PFSK-1 (cell line): ENCODE measurements at regions not wholly inside any gene's neighbourhood (a gene's known extent, or its start where the extent isn't known, plus 50 kb on each side); places are given as distances from the start of the nearest gene placed in this dataset.

Experiments used
- FOXP2 ChIP-seq: optimal IDR thresholded peaks from 2 replicates; pipeline ENCODE3; 2011; ENCODE audit warnings: borderline replicate concordance, control low read depth, inconsistent platforms; ENCODE audit not compliant: insufficient read depth; ENCODE audit errors: extremely low read length, extremely low read depth
- POLR2AphosphoS5 ChIP-seq: IDR thresholded peaks from 2 replicates; pipeline ENCODE4 v1.6.1; 2012; ENCODE audit warnings: low read depth, mild to moderate bottlenecking, control low read depth, low read length, moderate library complexity
- REST ChIP-seq, 2 experiments: IDR thresholded peaks; 2 replicates each; pipeline versions ENCODE4 v1.6.1 to v1.8.0; 2011 to 2012; ENCODE audit warnings: low read depth in 2 of 2, low read length in 2 of 2, control low read depth in 1 of 2, inconsistent platforms in 1 of 2, mild to moderate bottlenecking in 1 of 2, moderate library complexity in 1 of 2; ENCODE audit not compliant: insufficient read depth in 1 of 2
- SIN3A ChIP-seq: IDR thresholded peaks from 2 replicates; pipeline ENCODE4 v1.6.1; 2012; ENCODE audit warnings: mild to moderate bottlenecking, low read length, moderate library complexity, borderline replicate concordance; ENCODE audit not compliant: insufficient read depth
- TAF1 ChIP-seq: IDR thresholded peaks from 2 replicates; pipeline ENCODE4 v1.6.1; 2012; ENCODE audit warnings: low read length, control low read depth, borderline replicate concordance; ENCODE audit not compliant: insufficient read depth

- TF ChIP-seq POLR2AphosphoS5 (no peak), SIN3A (no peak), FOXP2 (no peak), TAF1 (no peak), REST (IDR thresholded peaks at IDR 0.05; ENCODE audit: insufficient read depth in 1 of 2, low read depth in 2 of 2, low read length in 2 of 2) (no peak)
These were observed 673.2 kb downstream of the CDH18 start for GRCh38 chr5:19314840-19315239.

DNA sequence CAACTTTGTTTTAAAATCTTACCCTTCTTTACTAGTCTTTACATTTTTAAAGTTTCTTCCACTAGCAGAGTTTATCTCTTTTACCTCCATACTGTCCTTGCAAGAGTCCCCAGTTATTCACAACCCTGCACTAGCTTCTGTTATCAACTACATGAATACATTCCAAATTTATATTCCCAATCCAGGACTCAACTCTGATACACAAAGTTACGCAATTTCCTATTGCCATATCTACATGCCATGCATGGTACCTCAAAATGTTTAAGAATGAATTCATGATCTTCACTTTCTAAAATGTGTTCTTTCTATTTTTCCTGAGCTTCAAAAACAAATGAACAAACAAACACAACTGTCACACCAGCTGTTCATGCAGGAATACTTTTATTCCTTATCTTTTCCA, 668.7 kb downstream of the CDH18 start:
- TF ChIP-seq FOXP2 (no peak), REST (IDR thresholded peaks at IDR 0.05; ENCODE audit: insufficient read depth in 1 of 2, low read depth in 2 of 2, low read length in 2 of 2) (no peak), SIN3A (no peak), TAF1 (no peak), POLR2AphosphoS5 (no peak)

DNA sequence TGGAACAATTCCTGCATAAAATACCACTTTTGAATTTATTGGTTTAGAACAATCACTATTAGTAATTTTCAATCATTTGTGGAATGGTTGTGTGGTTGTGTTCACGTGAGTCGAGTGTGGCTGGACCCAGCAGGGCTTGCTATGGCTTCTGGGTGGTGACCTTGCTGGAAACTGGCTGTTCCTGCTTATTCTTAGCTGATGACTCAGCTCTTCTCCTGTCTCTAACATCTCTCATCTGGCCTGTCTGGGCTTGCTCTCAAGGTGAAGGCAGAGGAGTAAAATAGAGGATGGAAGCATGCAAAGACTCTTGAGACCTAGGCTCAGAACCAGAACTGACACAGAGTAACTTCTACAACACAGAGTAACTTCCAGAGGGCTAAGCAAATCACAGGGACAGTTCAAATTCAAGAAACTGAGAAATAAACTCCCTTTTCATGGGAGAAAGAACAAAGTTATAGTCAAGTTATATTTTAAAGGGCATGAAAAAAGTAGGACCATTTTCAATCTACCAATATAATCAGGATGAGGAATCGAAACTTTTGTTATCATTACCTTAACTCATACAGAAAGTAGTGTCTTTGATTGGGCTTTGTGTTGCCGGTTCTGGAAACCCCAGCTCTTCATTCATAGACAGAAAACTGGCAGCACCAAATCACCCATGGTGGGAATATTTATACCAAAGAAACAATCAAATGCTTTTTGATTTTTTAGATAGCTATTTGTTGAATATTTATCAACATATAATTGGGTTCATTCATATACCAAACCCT, 665.1 kb downstream of the CDH18 start:
- no peak for TF ChIP-seq POLR2AphosphoS5
- TF ChIP-seq REST (IDR thresholded peaks at IDR 0.05; ENCODE audit: insufficient read depth in 1 of 2, low read depth in 2 of 2, low read length in 2 of 2): no peak
- TF ChIP-seq FOXP2: no peak
- TF ChIP-seq TAF1: no peak
- TF ChIP-seq SIN3A: no peak

DNA sequence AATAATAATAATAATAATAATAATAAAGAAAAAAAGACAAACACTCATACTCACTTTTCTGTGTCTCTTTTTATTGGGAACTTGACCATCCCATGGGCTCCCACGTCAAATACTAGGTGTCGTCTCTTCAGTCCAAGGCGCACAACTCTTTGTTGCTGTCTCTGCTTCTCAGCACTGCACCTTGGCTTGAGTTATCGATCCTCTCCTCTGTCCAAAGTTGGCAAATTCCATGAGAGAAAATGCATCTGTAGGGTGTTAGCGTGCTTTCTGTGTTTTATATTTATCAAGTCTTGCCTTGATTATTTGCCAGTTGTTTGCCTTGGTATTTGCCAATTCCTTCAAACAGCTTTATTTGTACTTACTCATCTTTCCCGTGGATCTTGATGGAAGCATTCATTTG, 653.7 kb downstream of the CDH18 start:
- no peak for TF ChIP-seq REST (IDR thresholded peaks at IDR 0.05; ENCODE audit: insufficient read depth in 1 of 2, low read depth in 2 of 2, low read length in 2 of 2)
- TF ChIP-seq TAF1: no peak
- no peak for TF ChIP-seq POLR2AphosphoS5
- TF ChIP-seq FOXP2: no peak
- no peak for TF ChIP-seq SIN3A

GRCh38 chr5:19342942-19343341, 645.1 kb downstream of the CDH18 start:
- no peak for TF ChIP-seq REST (IDR thresholded peaks at IDR 0.05; ENCODE audit: insufficient read depth in 1 of 2, low read depth in 2 of 2, low read length in 2 of 2)
- no peak for TF ChIP-seq POLR2AphosphoS5
- TF ChIP-seq SIN3A: no peak
- TF ChIP-seq TAF1: no peak
